ENCODE measurements at regions not wholly inside any gene's neighbourhood (a gene's known extent, or its start where the extent isn't known, plus 50 kb on each side); places are given as distances from the start of the nearest gene placed in this dataset.

DNA sequence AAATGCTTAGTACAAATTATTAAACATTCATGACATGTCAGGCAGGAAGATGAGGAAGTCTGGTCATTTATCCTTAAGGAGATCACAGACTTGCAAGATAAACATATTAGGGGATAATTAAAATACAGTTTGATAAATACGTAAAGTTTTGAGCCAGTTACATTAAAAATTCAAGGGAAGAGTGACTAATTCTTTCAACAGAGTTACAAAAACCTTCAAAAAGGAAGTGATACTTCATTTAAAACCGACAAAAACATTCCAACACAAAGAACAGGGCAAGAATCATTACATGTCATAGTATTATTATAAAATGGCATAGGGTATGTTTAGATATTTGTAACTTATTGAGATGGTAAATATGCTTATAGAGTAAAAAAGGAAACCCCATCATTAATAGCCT is 636.0 kb downstream of the NR4A2 start:
- H3K9me3 ChIP-seq (replicated peaks in 1 of 2; ENCODE audit: control insufficient read depth in 2 of 2, insufficient read depth in 1 of 2, low read depth in 1 of 2, low read length in 2 of 2) = no peaks in the 10 kb centered on the region
- H3K4ac ChIP-seq (ENCODE audit: low read length) = no peak overlapping the region
- no peak overlapping the region for H3K18ac ChIP-seq (ENCODE audit: low read length)
- H3K27me3 ChIP-seq (ENCODE audit: control insufficient read depth in 3 of 3, insufficient read depth in 3 of 3, low read depth in 1 of 3, low read length in 3 of 3) = no peaks in the 10 kb centered on the region
- H3K27ac ChIP-seq (replicated peaks; ENCODE audit: low read length) = no peak overlapping the region
- no peak overlapping the region for H2BK12ac ChIP-seq (ENCODE audit: low read length)
- no CpG with 5 or more reads among the region's 2 CpGs for WGBS, 2 donors (ENCODE audit: extremely low coverage in 2 of 2, insufficient read length in 2 of 2, insufficient replicate concordance in 1 of 2)
- no peak overlapping the region for H3K4me2 ChIP-seq (ENCODE audit: insufficient read depth, low read length, poor library complexity, severe bottlenecking)
- H4K8ac ChIP-seq (ENCODE audit: low read depth, low read length) = no peak overlapping the region
- H2AK5ac ChIP-seq (ENCODE audit: low read depth, low read length) = no peak overlapping the region
- no peak overlapping the region for H2BK5ac ChIP-seq (ENCODE audit: low read length)
- H3K4me3 ChIP-seq (ENCODE audit: low read length in 2 of 2) = no peak overlapping the region
- no peak overlapping the region for H2BK120ac ChIP-seq (ENCODE audit: low read depth, low read length)
- no peaks in the 10 kb centered on the region for H3K79me1 ChIP-seq (ENCODE audit: low read depth, low read length)
- no peak overlapping the region for H3K23ac ChIP-seq (ENCODE audit: low read depth, low read length, poor library complexity)
- no peak overlapping the region for H2AFZ ChIP-seq (ENCODE audit: low read length)
- no peak for DNase-seq (ENCODE audit: low spot score)
- H3K4me1 ChIP-seq (ENCODE audit: control insufficient read depth in 2 of 2, insufficient read depth in 1 of 2, low read depth in 1 of 2, low read length in 2 of 2) = no peaks in the 10 kb centered on the region
- H4K91ac ChIP-seq (ENCODE audit: low read depth, low read length, poor library complexity) = no peak overlapping the region
- H3K14ac ChIP-seq (ENCODE audit: low read length) = no peak overlapping the region
- no peaks in the 10 kb centered on the region for H3K36me3 ChIP-seq (replicated peaks in 1 of 2; ENCODE audit: control insufficient read depth in 2 of 2, insufficient read depth in 2 of 2, low read length in 2 of 2)
- H3K9ac ChIP-seq (ENCODE audit: low read depth, low read length, poor library complexity) = no peak overlapping the region
- no peak overlapping the region for H2BK15ac ChIP-seq (ENCODE audit: low read length)

DNA sequence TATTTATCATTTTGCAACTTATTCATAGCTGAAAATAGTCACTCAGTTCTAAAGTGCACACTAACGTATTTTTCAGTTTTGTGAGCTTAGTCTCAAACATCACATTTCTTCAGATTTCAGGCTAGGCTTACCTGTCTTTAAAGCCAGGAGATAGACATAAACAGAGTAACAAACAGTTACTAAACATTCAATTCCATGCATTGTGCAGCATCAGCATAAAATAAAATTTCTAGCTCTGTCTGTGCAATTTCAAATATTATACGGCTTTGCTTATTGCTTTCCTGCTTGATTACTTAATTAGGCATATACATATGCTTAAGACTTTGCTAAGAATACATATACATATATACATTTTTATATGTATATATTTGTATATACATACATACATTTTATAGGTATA is 637.0 kb downstream of the NR4A2 start:
- no peak overlapping the region for H3K18ac ChIP-seq (ENCODE audit: low read length)
- WGBS, 2 donors (ENCODE audit: extremely low coverage in 2 of 2, insufficient read length in 2 of 2, insufficient replicate concordance in 1 of 2) = no CpG with 5 or more reads among the region's 2 CpGs
- no peaks in the 10 kb centered on the region for H3K79me1 ChIP-seq (ENCODE audit: low read depth, low read length)
- no peaks in the 10 kb centered on the region for H3K36me3 ChIP-seq (replicated peaks in 1 of 2; ENCODE audit: control insufficient read depth in 2 of 2, insufficient read depth in 2 of 2, low read length in 2 of 2)
- H3K4me3 ChIP-seq (ENCODE audit: low read length in 2 of 2) = no peak overlapping the region
- no peak overlapping the region for H3K4ac ChIP-seq (ENCODE audit: low read length)
- no peak for DNase-seq (ENCODE audit: low spot score)
- H4K91ac ChIP-seq (ENCODE audit: low read depth, low read length, poor library complexity) = no peak overlapping the region
- no peaks in the 10 kb centered on the region for H3K9me3 ChIP-seq (replicated peaks in 1 of 2; ENCODE audit: control insufficient read depth in 2 of 2, insufficient read depth in 1 of 2, low read depth in 1 of 2, low read length in 2 of 2)
- H2BK15ac ChIP-seq (ENCODE audit: low read length) = no peak overlapping the region
- no peak overlapping the region for H2BK12ac ChIP-seq (ENCODE audit: low read length)
- no peak overlapping the region for H3K14ac ChIP-seq (ENCODE audit: low read length)
- no peak overlapping the region for H3K27ac ChIP-seq (replicated peaks; ENCODE audit: low read length)
- no peak overlapping the region for H3K9ac ChIP-seq (ENCODE audit: low read depth, low read length, poor library complexity)
- H2AK5ac ChIP-seq (ENCODE audit: low read depth, low read length) = no peak overlapping the region
- no peak overlapping the region for H2BK120ac ChIP-seq (ENCODE audit: low read depth, low read length)
- H3K4me1 ChIP-seq (ENCODE audit: control insufficient read depth in 2 of 2, insufficient read depth in 1 of 2, low read depth in 1 of 2, low read length in 2 of 2) = no peaks in the 10 kb centered on the region
- H2AFZ ChIP-seq (ENCODE audit: low read length) = no peak overlapping the region
- H3K4me2 ChIP-seq (ENCODE audit: insufficient read depth, low read length, poor library complexity, severe bottlenecking) = no peak overlapping the region
- H4K8ac ChIP-seq (ENCODE audit: low read depth, low read length) = no peak overlapping the region
- no peak overlapping the region for H2BK5ac ChIP-seq (ENCODE audit: low read length)
- no peak overlapping the region for H3K23ac ChIP-seq (ENCODE audit: low read depth, low read length, poor library complexity)
- no peaks in the 10 kb centered on the region for H3K27me3 ChIP-seq (ENCODE audit: control insufficient read depth in 3 of 3, insufficient read depth in 3 of 3, low read depth in 1 of 3, low read length in 3 of 3)

GRCh38 chr2:155692856-155693255 is 639.7 kb downstream of the NR4A2 start:
- Histone ChIP-seq H2AK5ac (ENCODE audit: low read depth, low read length) (no peak overlapping the region), H3K4me2 (ENCODE audit: insufficient read depth, low read length, poor library complexity, severe bottlenecking) (no peak overlapping the region), H3K9me3 (replicated peaks in 1 of 2; ENCODE audit: control insufficient read depth in 2 of 2, insufficient read depth in 1 of 2, low read depth in 1 of 2, low read length in 2 of 2) (no peaks in the 10 kb centered on the region), H2BK12ac (ENCODE audit: low read length) (no peak overlapping the region), H3K27me3 (ENCODE audit: control insufficient read depth in 3 of 3, insufficient read depth in 3 of 3, low read depth in 1 of 3, low read length in 3 of 3) (no peaks in the 10 kb centered on the region), H3K9ac (ENCODE audit: low read depth, low read length, poor library complexity) (no peak overlapping the region), H3K4me1 (ENCODE audit: control insufficient read depth in 2 of 2, insufficient read depth in 1 of 2, low read depth in 1 of 2, low read length in 2 of 2) (no peaks in the 10 kb centered on the region), H3K4ac (ENCODE audit: low read length) (no peak overlapping the region), H3K36me3 (replicated peaks in 1 of 2; ENCODE audit: control insufficient read depth in 2 of 2, insufficient read depth in 2 of 2, low read length in 2 of 2) (no peaks in the 10 kb centered on the region), H3K23ac (ENCODE audit: low read depth, low read length, poor library complexity) (no peak overlapping the region), H3K79me1 (ENCODE audit: low read depth, low read length) (no peaks in the 10 kb centered on the region), H3K18ac (ENCODE audit: low read length) (no peak overlapping the region), H2BK120ac (ENCODE audit: low read depth, low read length) (no peak overlapping the region), H2AFZ (ENCODE audit: low read length) (no peak overlapping the region), H3K27ac (replicated peaks; ENCODE audit: low read length) (no peak overlapping the region), H2BK15ac (ENCODE audit: low read length) (no peak overlapping the region), H2BK5ac (ENCODE audit: low read length) (no peak overlapping the region), H4K8ac (ENCODE audit: low read depth, low read length) (no peak overlapping the region), H4K91ac (ENCODE audit: low read depth, low read length, poor library complexity) (no peak overlapping the region), H3K4me3 (ENCODE audit: low read length in 2 of 2) (no peak overlapping the region), H3K14ac (ENCODE audit: low read length) (no peak overlapping the region)
- DNase-seq (ENCODE audit: low spot score) = no peak

DNA sequence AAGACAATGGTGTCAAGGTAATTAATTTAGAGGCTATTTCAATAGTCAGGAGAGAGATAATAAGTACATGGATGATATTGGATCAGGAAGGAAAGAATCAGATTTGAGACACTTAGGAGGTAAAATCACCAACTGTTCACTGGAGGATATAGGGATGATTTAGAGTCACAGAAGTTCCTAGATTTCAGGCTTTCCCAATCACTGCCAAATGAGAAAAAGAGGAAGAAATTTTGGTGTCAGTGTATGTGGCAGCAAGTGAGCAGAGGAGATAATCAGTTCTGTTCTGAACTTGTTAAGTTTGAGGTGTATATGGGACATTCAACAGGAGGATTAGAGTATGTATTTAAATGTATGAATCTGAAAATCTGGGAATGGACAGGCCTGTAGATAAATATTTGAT is 640.4 kb downstream of the NR4A2 start:
- Histone ChIP-seq H3K9ac (ENCODE audit: low read depth, low read length, poor library complexity) (no peak overlapping the region), H2BK5ac (ENCODE audit: low read length) (no peak overlapping the region), H3K14ac (ENCODE audit: low read length) (no peak overlapping the region), H2BK12ac (ENCODE audit: low read length) (no peak overlapping the region), H3K4me1 (ENCODE audit: control insufficient read depth in 2 of 2, insufficient read depth in 1 of 2, low read depth in 1 of 2, low read length in 2 of 2) (no peaks in the 10 kb centered on the region), H2AK5ac (ENCODE audit: low read depth, low read length) (no peak overlapping the region), H3K27ac (replicated peaks; ENCODE audit: low read length) (no peak overlapping the region), H2BK120ac (ENCODE audit: low read depth, low read length) (no peak overlapping the region), H4K91ac (ENCODE audit: low read depth, low read length, poor library complexity) (no peak overlapping the region), H3K18ac (ENCODE audit: low read length) (no peak overlapping the region), H3K4ac (ENCODE audit: low read length) (no peak overlapping the region), H3K79me1 (ENCODE audit: low read depth, low read length) (no peaks in the 10 kb centered on the region), H2AFZ (ENCODE audit: low read length) (no peak overlapping the region), H2BK15ac (ENCODE audit: low read length) (no peak overlapping the region), H4K8ac (ENCODE audit: low read depth, low read length) (no peak overlapping the region), H3K4me2 (ENCODE audit: insufficient read depth, low read length, poor library complexity, severe bottlenecking) (no peak overlapping the region), H3K23ac (ENCODE audit: low read depth, low read length, poor library complexity) (no peak overlapping the region), H3K27me3 (ENCODE audit: control insufficient read depth in 3 of 3, insufficient read depth in 3 of 3, low read depth in 1 of 3, low read length in 3 of 3) (no peaks in the 10 kb centered on the region), H3K9me3 (replicated peaks in 1 of 2; ENCODE audit: control insufficient read depth in 2 of 2, insufficient read depth in 1 of 2, low read depth in 1 of 2, low read length in 2 of 2) (no peaks in the 10 kb centered on the region), H3K36me3 (replicated peaks in 1 of 2; ENCODE audit: control insufficient read depth in 2 of 2, insufficient read depth in 2 of 2, low read length in 2 of 2) (no peaks in the 10 kb centered on the region), H3K4me3 (ENCODE audit: low read length in 2 of 2) (no peak overlapping the region)
- DNase-seq (ENCODE audit: low spot score) = no peak

Measured in neuronal stem cell (in vitro differentiated cells).